Astrocyte (in vitro differentiated cells and primary cell): ENCODE measurements at regions not wholly inside any gene's neighbourhood (a gene's known extent, or its start where the extent isn't known, plus 50 kb on each side); places are given as distances from the start of the nearest gene placed in this dataset.
"Not testable (repeated sequence)": the region's sequence is repeated elsewhere in the genome, so short reads cannot be mapped to it uniquely, and the experiment has no call there.

Source experiments
- CTCF ChIP-seq: IDR thresholded peaks from 2 replicates; pipeline ENCODE4 v1.5.1; 2011; ENCODE audit warnings: low read depth, mild to moderate bottlenecking, inconsistent platforms, low read length, moderate library complexity; ENCODE audit not compliant: insufficient read depth
- EZH2 ChIP-seq: IDR thresholded peaks from 2 replicates; pipeline ENCODE4 v1.6.1; 2012; ENCODE audit warnings: mild to moderate bottlenecking, low read length, inconsistent platforms; ENCODE audit not compliant: insufficient read depth

GRCh38 chr6:71097264-71097663 lies 140.4 kb upstream of the B3GAT2 start:
- not testable (repeated sequence) for TF ChIP-seq CTCF, EZH2
